ENCODE measurements at regions not wholly inside any gene's neighbourhood (a gene's known extent, or its start where the extent isn't known, plus 50 kb on each side); places are given as distances from the start of the nearest gene placed in this dataset.

GRCh38 chr12:28988325-28988704 is 160.8 kb upstream of the FAR2 start:
- Histone ChIP-seq H3K9me3 (no peaks in the 10 kb centered on the region), H3K4me1 (no peaks in the 10 kb centered on the region), H3K27me3 (no peaks in the 10 kb centered on the region), H3K27ac (no peak overlapping the region), H3K4me3 (replicated peaks in 1 of 3) (no peak overlapping the region), H3K36me3 (no peaks in the 10 kb centered on the region)
- intact Hi-C loops (cut with DNase I), result no loop called here
- 51 to 61% methylated on average over 2 of the region's 2 CpGs for WGBS, 2 donors
- TF ChIP-seq POLR2A (IDR thresholded peaks at IDR 0.05), result no peak
- DNase-seq, result no peak

- DNase-seq, result no peak
- 86 to 89% methylated on average over 2 of the region's 2 CpGs for WGBS, 2 donors
- H3K27me3 ChIP-seq, result no peaks in the 10 kb centered on the region
- TF ChIP-seq POLR2A (IDR thresholded peaks at IDR 0.05) (no peak), CTCF (IDR thresholded peaks at IDR 0.05) (no peak)
- H3K9me3 ChIP-seq, result no peaks in the 10 kb centered on the region
- intact Hi-C loops (cut with DNase I), result no loop called here
- no peaks in the 10 kb centered on the region for H3K4me1 ChIP-seq
- no peak overlapping the region for H3K4me3 ChIP-seq (replicated peaks in 1 of 3)
- H3K27ac ChIP-seq, result no peak overlapping the region
- no peaks in the 10 kb centered on the region for H3K36me3 ChIP-seq
Observed at GRCh38 chr12:28991626-28992025, 157.5 kb upstream of the FAR2 start.

GRCh38 chr12:28993720-28994119 is 155.4 kb upstream of the FAR2 start:
- TF ChIP-seq CTCF (IDR thresholded peaks at IDR 0.05), result no peak
- no peak for TF ChIP-seq POLR2A (IDR thresholded peaks at IDR 0.05)
- H3K9me3 ChIP-seq, result no peaks in the 10 kb centered on the region
- no peak overlapping the region for H3K27ac ChIP-seq
- no peak overlapping the region for H3K4me3 ChIP-seq (replicated peaks in 1 of 3)
- H3K27me3 ChIP-seq, result no peaks in the 10 kb centered on the region
- intact Hi-C loops (cut with DNase I), result no loop called here
- 65 to 77% methylated on average over 5 of the region's 5 CpGs for WGBS, 2 donors
- no peaks in the 10 kb centered on the region for H3K36me3 ChIP-seq
- DNase-seq, result no peak
- no peaks in the 10 kb centered on the region for H3K4me1 ChIP-seq

GRCh38 chr12:28994179-28994715 is 154.8 kb upstream of the FAR2 start:
- H3K9me3 ChIP-seq, result no peaks in the 10 kb centered on the region
- DNase-seq, result no peak
- H3K36me3 ChIP-seq, result no peaks in the 10 kb centered on the region
- no peaks in the 10 kb centered on the region for H3K27me3 ChIP-seq
- intact Hi-C loops (cut with DNase I), result no loop called here
- no peak for TF ChIP-seq POLR2A (IDR thresholded peaks at IDR 0.05)
- no peak for TF ChIP-seq CTCF (IDR thresholded peaks at IDR 0.05)
- H3K4me1 ChIP-seq, result no peaks in the 10 kb centered on the region
- H3K4me3 ChIP-seq (replicated peaks in 1 of 3), result no peak overlapping the region
- H3K27ac ChIP-seq, result no peak overlapping the region
- 72 to 75% methylated on average over 3 of the region's 3 CpGs for WGBS, 2 donors

- intact Hi-C loops (cut with DNase I), result loop anchor here (5.0 kb wide), 1 partner anchor 119 kb away; no protein-coding TSS in a partner anchor
- WGBS, 2 donors, result 82 to 90% methylated on average over 5 of the region's 5 CpGs
- Histone ChIP-seq H3K4me3 (replicated peaks in 1 of 3) (no peak overlapping the region), H3K4me1 (no peaks in the 10 kb centered on the region), H3K36me3 (no peaks in the 10 kb centered on the region), H3K27ac (no peak overlapping the region), H3K27me3 (no peaks in the 10 kb centered on the region), H3K9me3 (no peaks in the 10 kb centered on the region)
- no peak for DNase-seq
- TF ChIP-seq POLR2A (IDR thresholded peaks at IDR 0.05) (no peak), CTCF (IDR thresholded peaks at IDR 0.05) (no peak)
Observed at GRCh38 chr12:28996688-28997087, 152.4 kb upstream of the FAR2 start.
